ENCODE measurements at regions not wholly inside any gene's neighbourhood (a gene's known extent, or its start where the extent isn't known, plus 50 kb on each side); places are given as distances from the start of the nearest gene placed in this dataset. TPM values are rescaled to one million over a fixed set of nuclear protein-coding genes. Genes with fewer than 3 reads are reported as not detected.

DNA sequence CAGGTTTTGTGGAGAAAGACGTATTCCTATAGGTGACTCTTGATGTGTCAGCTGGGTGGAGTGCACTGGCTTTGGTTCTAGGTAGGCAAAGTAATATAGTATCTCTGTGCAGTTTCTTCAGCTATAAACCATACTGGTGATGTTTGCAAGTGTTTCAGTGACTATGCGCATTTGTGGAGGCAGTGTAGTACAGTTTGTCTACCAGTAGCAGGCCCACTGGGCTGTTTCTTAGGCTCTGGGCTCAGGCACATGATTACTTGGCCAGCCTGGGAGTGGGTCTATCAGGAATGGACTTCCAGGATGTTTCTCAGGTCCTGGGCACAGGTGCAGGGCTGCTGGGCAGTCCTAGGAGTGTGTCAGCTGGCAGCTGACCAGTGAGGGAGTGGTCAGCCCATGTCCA, 51.9 kb upstream of the INTU start (continued):
- TF ChIP-seq, protein P1, sequence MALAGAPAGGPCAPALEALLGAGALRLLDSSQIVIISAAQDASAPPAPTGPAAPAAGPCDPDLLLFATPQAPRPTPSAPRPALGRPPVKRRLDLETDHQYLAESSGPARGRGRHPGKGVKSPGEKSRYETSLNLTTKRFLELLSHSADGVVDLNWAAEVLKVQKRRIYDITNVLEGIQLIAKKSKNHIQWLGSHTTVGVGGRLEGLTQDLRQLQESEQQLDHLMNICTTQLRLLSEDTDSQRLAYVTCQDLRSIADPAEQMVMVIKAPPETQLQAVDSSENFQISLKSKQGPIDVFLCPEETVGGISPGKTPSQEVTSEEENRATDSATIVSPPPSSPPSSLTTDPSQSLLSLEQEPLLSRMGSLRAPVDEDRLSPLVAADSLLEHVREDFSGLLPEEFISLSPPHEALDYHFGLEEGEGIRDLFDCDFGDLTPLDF (CRISPR knock-in tag; IDR thresholded peaks at IDR 0.05), result no peak
- TF ChIP-seq NR1H2 (CRISPR knock-in tag; IDR thresholded peaks at IDR 0.05), result no peak
- TF ChIP-seq, protein P2, sequence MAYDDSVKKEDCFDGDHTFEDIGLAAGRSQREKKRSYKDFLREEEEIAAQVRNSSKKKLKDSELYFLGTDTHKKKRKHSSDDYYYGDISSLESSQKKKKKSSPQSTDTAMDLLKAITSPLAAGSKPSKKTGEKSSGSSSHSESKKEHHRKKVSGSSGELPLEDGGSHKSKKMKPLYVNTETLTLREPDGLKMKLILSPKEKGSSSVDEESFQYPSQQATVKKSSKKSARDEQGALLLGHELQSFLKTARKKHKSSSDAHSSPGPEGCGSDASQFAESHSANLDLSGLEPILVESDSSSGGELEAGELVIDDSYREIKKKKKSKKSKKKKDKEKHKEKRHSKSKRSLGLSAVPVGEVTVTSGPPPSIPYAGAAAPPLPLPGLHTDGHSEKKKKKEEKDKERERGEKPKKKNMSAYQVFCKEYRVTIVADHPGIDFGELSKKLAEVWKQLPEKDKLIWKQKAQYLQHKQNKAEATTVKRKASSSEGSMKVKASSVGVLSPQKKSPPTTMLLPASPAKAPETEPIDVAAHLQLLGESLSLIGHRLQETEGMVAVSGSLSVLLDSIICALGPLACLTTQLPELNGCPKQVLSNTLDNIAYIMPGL (CRISPR knock-in tag; IDR thresholded peaks at IDR 0.05), result no peak
- no peak for TF ChIP-seq ZNF121 (CRISPR knock-in tag; IDR thresholded peaks at IDR 0.05)
- TF ChIP-seq NFATC4 (CRISPR knock-in tag; IDR thresholded peaks at IDR 0.05), result no peak
- TF ChIP-seq, protein P3, sequence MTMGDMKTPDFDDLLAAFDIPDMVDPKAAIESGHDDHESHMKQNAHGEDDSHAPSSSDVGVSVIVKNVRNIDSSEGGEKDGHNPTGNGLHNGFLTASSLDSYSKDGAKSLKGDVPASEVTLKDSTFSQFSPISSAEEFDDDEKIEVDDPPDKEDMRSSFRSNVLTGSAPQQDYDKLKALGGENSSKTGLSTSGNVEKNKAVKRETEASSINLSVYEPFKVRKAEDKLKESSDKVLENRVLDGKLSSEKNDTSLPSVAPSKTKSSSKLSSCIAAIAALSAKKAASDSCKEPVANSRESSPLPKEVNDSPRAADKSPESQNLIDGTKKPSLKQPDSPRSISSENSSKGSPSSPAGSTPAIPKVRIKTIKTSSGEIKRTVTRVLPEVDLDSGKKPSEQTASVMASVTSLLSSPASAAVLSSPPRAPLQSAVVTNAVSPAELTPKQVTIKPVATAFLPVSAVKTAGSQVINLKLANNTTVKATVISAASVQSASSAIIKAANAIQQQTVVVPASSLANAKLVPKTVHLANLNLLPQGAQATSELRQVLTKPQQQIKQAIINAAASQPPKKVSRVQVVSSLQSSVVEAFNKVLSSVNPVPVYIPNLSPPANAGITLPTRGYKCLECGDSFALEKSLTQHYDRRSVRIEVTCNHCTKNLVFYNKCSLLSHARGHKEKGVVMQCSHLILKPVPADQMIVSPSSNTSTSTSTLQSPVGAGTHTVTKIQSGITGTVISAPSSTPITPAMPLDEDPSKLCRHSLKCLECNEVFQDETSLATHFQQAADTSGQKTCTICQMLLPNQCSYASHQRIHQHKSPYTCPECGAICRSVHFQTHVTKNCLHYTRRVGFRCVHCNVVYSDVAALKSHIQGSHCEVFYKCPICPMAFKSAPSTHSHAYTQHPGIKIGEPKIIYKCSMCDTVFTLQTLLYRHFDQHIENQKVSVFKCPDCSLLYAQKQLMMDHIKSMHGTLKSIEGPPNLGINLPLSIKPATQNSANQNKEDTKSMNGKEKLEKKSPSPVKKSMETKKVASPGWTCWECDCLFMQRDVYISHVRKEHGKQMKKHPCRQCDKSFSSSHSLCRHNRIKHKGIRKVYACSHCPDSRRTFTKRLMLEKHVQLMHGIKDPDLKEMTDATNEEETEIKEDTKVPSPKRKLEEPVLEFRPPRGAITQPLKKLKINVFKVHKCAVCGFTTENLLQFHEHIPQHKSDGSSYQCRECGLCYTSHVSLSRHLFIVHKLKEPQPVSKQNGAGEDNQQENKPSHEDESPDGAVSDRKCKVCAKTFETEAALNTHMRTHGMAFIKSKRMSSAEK (CRISPR knock-in tag; IDR thresholded peaks at IDR 0.05; ENCODE audit: borderline replicate concordance), result no peak
- TF ChIP-seq NFYB (CRISPR knock-in tag; conservative IDR thresholded peaks at IDR 0.05; ENCODE audit: low read depth), result no peak
- TF ChIP-seq, protein P4, sequence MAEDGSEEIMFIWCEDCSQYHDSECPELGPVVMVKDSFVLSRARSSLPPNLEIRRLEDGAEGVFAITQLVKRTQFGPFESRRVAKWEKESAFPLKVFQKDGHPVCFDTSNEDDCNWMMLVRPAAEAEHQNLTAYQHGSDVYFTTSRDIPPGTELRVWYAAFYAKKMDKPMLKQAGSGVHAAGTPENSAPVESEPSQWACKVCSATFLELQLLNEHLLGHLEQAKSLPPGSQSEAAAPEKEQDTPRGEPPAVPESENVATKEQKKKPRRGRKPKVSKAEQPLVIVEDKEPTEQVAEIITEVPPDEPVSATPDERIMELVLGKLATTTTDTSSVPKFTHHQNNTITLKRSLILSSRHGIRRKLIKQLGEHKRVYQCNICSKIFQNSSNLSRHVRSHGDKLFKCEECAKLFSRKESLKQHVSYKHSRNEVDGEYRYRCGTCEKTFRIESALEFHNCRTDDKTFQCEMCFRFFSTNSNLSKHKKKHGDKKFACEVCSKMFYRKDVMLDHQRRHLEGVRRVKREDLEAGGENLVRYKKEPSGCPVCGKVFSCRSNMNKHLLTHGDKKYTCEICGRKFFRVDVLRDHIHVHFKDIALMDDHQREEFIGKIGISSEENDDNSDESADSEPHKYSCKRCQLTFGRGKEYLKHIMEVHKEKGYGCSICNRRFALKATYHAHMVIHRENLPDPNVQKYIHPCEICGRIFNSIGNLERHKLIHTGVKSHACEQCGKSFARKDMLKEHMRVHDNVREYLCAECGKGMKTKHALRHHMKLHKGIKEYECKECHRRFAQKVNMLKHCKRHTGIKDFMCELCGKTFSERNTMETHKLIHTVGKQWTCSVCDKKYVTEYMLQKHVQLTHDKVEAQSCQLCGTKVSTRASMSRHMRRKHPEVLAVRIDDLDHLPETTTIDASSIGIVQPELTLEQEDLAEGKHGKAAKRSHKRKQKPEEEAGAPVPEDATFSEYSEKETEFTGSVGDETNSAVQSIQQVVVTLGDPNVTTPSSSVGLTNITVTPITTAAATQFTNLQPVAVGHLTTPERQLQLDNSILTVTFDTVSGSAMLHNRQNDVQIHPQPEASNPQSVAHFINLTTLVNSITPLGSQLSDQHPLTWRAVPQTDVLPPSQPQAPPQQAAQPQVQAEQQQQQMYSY (CRISPR knock-in tag; IDR thresholded peaks at IDR 0.05), result no peak

Small RNAs in the stretch of these regions (microRNA-seq; reads per million reads assigned to microRNA genes)
- gene MIR2054 (ENCODE audit: borderline number of aligned reads), result not detected
